ENCODE measurements at regions not wholly inside any gene's neighbourhood (a gene's known extent, or its start where the extent isn't known, plus 50 kb on each side); places are given as distances from the start of the nearest gene placed in this dataset.

DNA sequence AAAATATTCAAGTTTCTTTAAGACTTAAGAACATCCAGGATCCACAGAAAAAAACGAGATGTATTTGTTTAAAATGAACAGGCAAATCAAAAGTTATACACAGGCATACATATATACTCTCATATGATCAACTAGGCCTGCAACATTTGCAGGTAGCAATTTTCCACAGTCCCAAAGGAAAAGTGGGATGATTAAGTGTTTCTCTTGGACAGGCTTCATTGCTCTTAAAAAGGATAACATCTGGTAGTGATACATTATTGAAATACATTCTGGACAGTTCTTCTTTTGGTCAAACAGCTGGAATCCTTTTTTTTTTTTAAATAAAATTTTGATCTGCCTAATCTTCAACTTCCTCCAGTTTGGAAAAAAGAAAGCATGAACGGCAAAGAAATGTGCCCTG lies 114.8 kb upstream of the TDRD3 start:
- TF ChIP-seq, protein P1, sequence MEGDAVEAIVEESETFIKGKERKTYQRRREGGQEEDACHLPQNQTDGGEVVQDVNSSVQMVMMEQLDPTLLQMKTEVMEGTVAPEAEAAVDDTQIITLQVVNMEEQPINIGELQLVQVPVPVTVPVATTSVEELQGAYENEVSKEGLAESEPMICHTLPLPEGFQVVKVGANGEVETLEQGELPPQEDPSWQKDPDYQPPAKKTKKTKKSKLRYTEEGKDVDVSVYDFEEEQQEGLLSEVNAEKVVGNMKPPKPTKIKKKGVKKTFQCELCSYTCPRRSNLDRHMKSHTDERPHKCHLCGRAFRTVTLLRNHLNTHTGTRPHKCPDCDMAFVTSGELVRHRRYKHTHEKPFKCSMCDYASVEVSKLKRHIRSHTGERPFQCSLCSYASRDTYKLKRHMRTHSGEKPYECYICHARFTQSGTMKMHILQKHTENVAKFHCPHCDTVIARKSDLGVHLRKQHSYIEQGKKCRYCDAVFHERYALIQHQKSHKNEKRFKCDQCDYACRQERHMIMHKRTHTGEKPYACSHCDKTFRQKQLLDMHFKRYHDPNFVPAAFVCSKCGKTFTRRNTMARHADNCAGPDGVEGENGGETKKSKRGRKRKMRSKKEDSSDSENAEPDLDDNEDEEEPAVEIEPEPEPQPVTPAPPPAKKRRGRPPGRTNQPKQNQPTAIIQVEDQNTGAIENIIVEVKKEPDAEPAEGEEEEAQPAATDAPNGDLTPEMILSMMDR (IDR thresholded peaks at IDR 0.05; ENCODE audit: low read depth, low read length) = no peak
- in situ Hi-C loops (cut with HindIII; ENCODE audit: low sequenced_read_pairs) = no loop called here
- DNase-seq (ENCODE audit: low read depth, low spot score) = no peak
- H3K4me3 ChIP-seq (ENCODE audit: low read depth, low read length) = no peak overlapping the region

DNA sequence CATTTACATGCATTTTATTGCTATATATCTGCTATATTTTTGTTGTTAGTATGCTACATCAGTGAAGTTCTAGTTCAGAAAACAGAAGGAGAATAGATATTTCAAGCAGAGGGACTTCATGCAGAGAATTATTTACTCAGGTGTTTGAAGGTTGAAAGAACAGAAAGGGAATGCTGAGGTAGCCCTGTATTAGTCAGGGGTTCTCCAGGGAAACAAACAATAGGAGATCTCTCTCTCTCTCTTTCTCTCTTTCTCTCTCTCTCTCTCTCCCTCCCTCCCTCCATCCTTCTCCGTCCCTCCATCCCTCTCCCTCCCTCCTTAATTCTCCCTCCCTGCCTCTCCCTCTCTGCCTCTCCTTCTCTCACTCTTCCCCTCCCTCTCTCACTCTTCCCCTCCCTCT lies 114.3 kb upstream of the TDRD3 start:
- in situ Hi-C loops (cut with HindIII; ENCODE audit: low sequenced_read_pairs) = no loop called here
- H3K4me3 ChIP-seq (ENCODE audit: low read depth, low read length) = no peak overlapping the region
- TF ChIP-seq, protein P1 (IDR thresholded peaks at IDR 0.05; ENCODE audit: low read depth, low read length) = no peak
- no peak for DNase-seq (ENCODE audit: low read depth, low spot score)

DNA sequence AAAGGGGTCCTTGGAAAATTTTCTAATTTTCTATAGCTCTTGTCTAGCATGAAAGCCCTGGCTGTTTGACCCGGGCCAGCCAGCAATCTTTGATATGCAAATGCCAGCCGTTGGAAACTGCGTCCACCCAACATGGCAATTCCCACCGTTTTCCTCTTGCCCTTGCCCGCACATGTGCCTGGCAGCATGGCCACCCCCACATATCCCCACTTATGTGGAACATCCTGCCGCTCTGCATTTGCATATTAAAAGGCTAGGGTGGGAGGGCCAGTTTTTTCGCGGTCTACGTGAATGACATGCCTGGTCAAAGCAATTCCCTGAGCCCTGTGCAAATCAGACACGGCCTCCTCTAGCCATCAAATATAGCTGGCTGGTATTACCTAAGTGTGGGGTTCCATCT lies 110.3 kb upstream of the TDRD3 start:
- in situ Hi-C loops (cut with HindIII; ENCODE audit: low sequenced_read_pairs) = no loop called here
- TF ChIP-seq, protein P1 (IDR thresholded peaks at IDR 0.05; ENCODE audit: low read depth, low read length) = no peak
- no peak overlapping the region for H3K4me3 ChIP-seq (ENCODE audit: low read depth, low read length)
- DNase-seq (ENCODE audit: low read depth, low spot score) = no peak

DNA sequence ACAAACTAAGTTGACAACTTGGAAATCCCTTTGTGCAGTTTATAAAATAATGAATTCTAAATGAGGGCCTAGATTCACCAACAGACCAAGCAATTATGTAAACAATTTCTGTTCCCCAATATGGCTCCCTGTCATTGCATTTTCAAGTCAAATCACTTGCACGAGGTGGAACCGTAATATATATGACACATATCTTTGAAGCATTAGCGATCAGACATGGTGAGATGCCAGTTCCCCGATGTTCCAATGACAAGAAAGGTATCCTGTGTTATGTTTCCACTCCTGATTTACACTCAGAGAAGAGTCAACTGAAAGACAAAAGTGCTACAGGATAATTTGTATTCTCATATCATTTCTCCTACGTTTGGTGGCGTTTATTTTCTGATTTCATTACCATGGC lies 108.5 kb upstream of the TDRD3 start:
- no peak overlapping the region for H3K4me3 ChIP-seq (ENCODE audit: low read depth, low read length)
- no peak for DNase-seq (ENCODE audit: low read depth, low spot score)
- in situ Hi-C loops (cut with HindIII; ENCODE audit: low sequenced_read_pairs) = no loop called here
- TF ChIP-seq, protein P1 (IDR thresholded peaks at IDR 0.05; ENCODE audit: low read depth, low read length) = no peak

DNA sequence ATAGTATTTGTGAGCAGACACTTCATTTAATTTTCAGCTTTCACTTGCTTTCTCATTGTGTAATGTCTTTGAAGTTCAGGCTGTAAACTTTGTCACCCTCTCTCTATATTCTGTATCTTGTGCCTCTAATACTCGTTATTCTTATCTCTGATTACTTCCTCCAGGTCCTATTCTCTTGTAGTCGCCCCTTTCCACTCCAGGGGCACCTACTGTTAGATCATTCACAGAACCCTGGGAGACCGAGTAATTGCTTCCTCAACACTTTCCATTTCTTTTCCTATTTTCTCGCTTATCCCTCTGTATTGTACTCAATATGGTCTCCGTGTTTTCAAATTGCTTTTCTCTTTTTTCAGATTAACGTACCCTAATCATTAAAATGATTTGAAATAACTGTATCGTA lies 93.9 kb upstream of the TDRD3 start:
- TF ChIP-seq, protein P1 (IDR thresholded peaks at IDR 0.05; ENCODE audit: low read depth, low read length) = no peak
- in situ Hi-C loops (cut with HindIII; ENCODE audit: low sequenced_read_pairs) = no loop called here
- DNase-seq (ENCODE audit: low read depth, low spot score) = no peak
- H3K4me3 ChIP-seq (ENCODE audit: low read depth, low read length) = no peak overlapping the region

DNA sequence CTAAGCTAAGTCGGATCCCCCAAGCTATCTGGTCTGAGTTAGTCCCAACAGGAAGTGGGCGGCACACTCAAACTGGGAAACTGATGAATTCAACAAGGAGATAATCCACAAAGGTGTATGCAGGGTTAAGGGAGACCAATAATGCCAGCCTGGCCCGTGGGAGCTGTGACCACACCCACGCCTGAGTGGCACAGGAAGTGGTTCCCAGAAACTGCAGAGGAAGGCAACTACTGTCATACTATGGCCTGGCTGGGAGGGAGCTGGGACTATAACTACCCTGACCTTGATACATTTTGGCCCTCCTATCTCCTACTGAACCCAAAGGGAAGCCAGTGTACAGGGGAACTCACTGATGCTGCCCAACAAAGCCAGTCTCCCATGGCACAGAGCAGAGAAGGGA lies 85.5 kb upstream of the TDRD3 start:
- no peak for DNase-seq (ENCODE audit: low read depth, low spot score)
- TF ChIP-seq, protein P1 (IDR thresholded peaks at IDR 0.05; ENCODE audit: low read depth, low read length) = no peak
- no peak overlapping the region for H3K4me3 ChIP-seq (ENCODE audit: low read depth, low read length)
- in situ Hi-C loops (cut with HindIII; ENCODE audit: low sequenced_read_pairs) = no loop called here

All from astrocyte of the spinal cord (primary cell).